ENCODE measurements at regions not wholly inside any gene's neighbourhood (a gene's known extent, or its start where the extent isn't known, plus 50 kb on each side); places are given as distances from the start of the nearest gene placed in this dataset.

DNA sequence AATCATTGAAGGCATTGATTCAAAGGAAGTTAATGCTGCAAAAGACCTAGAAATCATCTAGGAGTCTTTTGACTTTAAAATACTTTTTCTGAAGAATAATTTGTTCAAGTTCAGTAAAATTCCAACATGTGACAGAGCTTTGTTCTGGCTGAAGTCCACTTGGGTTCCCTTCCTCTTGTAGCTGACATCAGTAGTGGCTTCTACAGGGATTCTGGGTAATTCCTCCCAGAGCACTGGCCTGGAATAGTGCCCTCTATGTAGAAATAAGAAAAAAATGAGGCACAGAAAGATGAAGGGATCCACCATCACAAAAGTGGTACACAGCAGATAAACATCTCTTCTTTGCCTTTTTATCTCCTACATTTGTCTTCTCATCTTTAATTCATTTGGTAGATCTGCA is 548.1 kb downstream of the LTN1 start:
- no peak for DNase-seq

DNA sequence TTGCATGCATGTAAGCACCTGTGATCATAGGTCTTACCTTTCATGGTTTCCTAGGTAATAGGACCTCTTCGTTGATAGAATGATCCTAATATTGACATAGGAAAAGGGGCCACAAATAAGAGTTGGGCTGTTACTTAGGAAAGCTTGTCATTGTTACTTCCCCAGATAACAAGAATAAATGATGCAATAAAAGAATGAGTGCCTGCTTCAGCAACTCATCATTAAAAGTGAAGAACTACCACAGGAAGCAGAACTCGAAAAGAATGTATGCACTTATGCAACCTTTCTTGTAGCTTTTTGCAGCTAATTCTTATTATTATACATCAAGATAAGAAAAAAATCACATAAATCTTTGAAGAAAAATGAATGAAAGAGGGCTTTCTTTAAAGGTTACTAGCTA is 548.6 kb downstream of the LTN1 start:
- no peak for DNase-seq

DNA sequence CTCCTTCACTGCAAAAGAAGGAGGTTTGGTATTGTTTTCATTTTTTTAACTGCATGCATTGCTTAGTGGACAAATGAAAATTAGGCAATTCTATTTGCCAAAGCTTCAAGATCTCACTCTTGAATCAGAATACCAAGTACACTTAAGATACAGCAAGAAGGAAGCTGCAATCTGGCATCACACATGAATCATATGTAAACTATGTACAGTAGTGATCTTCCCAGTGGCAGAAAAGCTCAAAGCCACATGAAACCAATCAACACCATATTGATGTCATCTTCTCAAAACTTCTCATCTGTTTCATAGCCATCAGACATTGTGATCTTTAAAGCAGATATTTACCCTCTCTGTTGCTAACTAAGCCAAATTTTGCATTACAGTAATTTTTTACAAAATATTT is 550.1 kb downstream of the LTN1 start:
- no peak for DNase-seq

DNA sequence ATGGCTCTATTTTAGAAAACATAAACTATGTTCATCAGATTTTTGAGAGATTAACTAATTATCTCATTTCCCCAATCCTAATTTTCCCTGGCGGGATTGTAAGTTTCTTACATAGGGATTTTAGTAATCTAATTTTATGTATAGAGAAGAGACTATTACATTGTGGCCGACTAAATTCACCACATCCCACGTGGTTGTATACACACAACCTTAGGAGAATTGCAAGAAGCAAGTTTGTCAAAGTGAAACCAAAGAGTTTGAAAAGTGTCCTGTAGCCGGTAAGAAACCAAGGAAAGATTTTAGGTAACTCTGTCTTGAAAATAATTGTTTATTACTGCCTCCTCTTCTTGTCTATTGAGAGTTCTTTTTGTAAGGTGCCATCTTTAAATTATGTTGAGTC is 550.6 kb downstream of the LTN1 start:
- no peak for DNase-seq

DNA sequence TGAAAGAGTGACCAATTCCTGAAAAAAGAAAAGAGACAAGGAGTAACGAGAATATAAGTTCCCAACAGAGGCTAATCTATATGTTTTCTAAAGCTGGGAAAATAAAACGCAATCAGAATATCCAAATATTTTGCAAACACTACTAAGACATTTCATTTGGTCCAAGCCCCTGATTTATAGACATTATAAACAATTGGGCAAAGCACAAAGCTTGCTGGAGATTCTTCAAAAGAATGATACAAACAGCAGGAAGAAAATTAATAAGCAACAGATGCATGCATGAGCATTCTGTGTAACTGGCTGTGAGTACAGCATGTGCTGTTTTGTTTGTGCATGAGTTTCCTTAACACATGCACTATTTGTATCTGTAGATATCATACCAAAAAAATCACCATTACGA is 552.9 kb downstream of the LTN1 start:
- no peak for DNase-seq

DNA sequence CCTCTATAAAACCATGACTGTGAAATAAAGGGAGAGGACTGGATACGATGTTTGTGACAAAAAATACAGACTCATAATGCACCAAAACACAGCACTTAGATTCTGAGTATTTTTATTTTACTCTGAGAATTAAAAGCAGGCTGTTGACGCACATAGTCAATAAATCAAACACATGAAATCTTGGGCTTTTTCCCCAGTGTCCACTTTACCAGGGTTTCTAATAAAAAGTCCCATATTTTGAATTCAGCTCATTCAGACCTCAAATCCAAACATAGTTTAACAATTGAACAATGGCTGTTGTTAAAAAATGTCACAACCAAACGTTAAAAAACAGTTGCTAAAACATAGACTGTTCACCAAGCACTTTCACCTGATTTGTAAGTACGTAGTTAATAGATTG is 553.4 kb downstream of the LTN1 start:
- DNase-seq = no peak

DNA sequence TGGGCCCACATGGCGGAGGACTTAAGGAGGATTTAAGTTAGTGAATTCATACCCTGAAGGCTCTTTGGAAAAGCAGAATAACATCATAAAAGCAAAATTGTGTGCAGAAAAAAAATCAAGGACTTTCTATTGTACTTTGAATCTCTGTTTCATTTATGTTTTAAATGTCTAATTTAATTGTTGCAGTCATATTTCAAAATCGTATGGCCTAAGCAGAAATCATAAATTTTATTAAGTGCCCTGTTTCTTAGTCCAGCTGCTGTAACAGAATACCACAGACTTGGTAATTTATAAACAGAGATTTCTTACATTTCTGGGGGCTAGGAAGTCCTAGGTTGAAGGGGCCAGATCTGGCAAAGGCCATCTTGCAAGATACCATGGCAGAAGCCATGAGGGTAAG is 555.6 kb downstream of the LTN1 start:
- DNase-seq = no peak

DNA sequence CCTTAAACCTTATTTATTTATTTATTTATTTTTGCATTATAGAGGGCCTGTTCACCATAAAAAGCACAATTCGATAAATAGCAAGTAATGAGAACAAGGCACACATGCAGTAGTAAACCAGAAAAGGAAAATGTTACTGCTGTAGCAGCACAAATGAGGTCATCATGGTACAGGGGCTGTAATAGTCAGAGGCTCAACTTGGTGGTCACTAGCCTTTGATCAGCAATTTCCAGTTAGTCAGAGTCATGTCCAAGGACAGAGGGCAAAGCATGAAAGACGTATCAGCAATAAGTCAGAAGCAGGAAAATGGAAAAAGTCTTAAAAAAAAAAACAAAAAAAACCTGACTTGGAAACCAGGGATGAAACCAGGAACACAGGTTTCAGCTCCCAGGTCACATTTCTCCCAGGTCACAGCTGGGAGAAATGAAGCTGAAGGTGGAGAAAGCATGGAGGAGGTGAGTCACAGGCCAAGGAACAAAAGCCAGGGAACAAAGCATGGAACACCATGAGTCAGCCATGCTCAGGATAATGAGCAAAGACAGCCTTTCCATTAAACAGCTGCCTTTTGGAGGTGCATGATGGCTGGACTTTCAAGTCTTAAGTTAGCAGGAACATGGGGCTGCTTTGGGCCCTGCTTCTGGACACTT is 556.3 kb downstream of the LTN1 start:
- no peak for DNase-seq

DNA sequence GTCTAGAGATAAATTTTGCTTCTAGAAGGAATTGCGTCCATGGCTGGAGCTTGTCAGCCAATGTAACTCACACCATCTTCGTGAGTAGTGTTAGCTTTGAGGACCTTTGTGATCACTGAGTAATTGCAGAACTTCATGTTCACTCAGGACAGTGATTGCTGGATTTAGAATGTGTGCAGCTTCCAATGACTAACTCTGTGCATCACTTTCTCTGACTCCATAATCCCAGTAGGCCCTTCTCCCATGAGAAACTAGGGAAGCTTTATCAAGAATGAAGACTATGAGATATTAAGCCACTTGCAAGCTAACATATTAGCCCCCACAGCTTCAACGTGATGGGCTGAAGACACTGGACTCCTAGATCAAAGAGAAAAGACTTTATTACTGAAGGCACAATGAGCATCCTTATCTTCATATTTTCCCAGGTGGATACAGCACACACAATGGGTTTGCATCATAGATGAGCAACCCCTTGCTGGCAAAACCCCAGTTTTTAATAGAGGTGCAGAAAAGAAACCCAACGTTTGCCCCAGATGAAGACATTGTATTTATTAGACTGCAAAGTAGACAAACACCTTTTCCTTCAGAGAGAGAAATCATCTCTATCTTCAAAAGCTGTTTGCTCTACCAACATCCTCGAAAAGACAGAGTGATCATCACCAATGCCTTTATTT is 561.0 kb downstream of the LTN1 start:
- no peak for DNase-seq

DNA sequence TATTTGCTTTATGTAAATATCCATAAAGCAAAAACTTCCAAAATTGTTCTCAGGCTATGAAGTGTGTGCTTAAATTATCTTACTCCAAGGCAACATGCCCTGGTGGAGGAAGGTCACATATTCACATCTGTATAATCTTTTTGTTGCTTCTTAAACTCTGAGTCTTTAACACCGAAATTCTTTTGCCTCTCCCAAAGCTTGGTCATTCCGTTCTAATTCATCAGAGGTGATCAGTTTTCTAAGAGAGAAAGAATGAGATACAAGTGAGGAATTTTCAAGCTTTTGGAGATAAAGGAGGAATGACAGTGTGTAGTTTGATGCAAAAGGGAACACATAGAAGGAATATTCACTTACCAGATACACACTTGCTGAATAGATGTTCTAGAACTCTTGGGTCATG is 561.7 kb downstream of the LTN1 start:
- DNase-seq = no peak

DNA sequence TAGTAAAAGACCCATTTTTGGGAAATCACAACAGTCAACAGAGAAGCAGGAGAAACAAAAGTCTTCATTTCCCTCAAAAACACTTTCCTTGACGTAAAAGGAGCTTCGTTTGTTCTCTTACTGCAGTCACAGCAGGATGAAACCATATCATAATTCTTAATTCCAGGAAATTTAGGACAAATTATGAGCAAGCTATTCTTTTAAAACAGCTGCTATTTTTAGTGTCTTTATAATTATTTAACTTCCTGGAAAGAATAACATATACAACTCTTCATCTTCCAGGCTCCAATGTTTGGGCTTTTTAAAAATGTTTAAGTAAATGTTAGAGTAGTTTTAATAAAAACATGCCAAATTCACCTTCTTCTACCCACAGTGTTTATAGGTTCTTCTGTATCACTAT is 563.5 kb downstream of the LTN1 start:
- no peak for DNase-seq

DNA sequence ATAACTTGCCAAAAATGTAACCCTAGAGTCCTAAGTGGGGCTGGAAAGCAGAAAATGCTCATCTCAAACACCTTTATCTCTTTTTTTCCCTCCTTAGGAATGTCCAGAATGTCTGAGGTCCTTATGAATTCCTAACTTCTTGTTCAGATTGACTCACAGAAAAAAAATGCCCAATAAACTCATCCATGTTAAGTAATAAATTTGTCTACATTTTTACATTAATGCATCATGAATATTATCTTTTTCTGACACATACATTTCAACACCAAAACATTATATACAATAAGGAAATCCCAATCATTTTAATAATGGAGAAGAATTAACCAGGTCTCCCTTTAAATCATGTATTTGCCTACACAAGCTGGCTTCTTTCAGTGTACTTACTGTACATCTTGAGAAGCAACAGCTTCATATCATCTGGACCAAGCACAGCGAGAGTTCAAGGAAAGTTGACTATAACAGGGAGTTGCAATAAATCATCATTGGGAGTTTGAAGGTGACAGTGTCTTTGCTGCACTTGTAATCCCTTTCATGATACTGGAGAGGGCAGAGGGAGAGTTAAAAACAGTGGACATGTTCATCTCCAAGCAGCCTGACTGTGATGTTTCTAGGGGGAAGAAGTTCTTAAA is 565.2 kb downstream of the LTN1 start:
- no peak for DNase-seq

DNA sequence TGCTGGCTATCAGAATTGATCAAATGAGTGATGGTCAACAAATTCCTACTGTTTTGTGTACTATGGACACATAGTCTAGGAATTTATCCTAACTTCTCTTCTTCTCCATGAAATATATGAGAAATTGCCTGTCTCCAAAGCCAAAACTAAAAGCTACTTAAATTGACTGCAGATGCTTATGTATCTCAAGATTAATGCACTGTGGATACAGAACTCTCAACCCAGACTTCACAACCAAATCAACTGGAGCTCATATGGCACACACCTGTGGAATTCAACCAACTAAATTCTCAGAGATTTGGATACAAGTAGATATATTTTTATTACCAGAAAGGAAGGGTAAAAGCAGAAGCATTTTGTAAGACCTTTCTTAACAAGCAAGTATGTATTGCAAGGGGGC is 566.1 kb downstream of the LTN1 start:
- no peak for DNase-seq

DNA sequence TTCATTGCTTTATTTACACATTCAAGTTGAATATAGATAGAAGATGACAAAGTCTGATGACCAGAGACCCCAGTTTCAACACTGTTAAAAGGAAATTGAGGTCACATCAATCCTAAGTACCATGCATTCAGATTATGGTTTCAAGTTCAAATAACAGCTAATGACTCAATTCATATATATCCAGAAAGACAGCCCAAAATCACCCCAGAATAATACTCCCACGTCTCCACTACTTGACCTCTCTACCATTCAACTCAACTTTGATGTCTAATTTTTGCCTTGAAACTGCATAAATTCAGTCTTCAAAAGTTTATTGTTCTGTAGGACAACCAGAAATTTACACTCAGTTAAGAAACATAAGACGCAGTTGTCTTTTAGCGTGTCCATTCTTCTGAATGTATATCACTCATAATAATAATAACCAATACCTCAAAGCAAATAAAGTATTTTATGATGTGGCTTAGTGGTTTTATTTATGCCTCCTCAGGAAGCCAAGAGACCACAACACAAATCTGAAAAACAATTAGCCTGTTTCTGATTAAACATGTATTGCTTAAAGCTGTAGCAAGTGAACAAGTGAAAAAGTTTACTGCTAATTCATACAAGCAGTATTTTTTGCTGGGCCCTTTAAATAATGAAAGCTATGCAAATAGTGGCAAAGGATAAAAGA is 569.0 kb downstream of the LTN1 start:
- DNase-seq = no peak

DNA sequence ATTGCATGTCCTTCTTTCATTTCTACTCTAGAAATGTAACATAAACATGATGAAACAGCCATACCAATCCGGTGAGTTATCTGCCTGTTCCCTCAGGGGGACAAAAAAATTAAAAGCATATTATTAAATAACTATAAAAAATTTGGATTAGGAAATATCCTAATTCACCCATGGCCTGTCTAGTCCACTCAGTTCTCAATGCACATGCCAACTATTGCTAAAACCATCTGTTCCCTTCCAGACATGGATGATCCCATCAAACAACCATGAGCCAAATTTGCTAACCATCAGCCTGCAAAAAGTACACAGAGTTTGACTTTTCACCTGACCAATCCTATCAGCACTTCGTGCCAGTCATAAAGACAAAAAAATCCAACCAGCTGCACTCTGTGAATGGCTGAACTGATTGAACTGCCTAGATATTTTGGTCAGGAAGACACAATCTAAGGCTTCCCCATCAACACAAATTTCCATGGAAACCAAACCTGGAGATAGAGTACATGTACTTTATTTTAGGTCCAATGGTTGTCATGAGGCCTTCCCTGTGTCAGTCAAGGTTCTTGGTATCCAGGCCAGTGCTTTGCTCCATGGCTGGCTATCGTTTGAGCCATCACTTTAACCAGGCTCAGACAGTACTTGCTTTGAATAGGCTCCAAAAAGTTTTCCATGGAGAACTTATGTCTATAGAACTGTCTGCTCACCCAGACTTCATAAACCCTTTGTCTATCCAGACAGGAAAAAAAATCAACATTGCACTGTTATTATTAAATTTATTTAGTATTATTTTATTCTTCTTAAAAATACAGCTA is 570.8 kb downstream of the LTN1 start:
- no peak for DNase-seq

DNA sequence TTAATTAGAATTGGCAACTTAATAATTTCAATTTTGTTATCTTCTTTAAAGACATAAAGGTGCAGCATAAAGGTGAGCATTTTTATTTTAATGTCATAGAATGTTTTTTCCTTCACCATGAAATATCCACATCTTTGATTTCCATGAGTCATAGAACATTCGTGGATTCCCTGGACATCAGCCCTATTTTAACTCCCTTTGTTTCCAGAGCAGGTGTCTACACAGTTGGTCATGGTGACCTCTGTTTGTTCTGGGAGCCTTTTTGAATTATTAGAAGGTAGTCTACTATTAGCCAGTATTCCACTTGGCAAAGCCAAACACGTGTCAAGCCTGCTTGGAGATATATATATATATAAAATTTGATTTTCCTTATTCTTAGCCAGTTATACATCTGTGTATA is 572.9 kb downstream of the LTN1 start:
- no peak for DNase-seq

DNA sequence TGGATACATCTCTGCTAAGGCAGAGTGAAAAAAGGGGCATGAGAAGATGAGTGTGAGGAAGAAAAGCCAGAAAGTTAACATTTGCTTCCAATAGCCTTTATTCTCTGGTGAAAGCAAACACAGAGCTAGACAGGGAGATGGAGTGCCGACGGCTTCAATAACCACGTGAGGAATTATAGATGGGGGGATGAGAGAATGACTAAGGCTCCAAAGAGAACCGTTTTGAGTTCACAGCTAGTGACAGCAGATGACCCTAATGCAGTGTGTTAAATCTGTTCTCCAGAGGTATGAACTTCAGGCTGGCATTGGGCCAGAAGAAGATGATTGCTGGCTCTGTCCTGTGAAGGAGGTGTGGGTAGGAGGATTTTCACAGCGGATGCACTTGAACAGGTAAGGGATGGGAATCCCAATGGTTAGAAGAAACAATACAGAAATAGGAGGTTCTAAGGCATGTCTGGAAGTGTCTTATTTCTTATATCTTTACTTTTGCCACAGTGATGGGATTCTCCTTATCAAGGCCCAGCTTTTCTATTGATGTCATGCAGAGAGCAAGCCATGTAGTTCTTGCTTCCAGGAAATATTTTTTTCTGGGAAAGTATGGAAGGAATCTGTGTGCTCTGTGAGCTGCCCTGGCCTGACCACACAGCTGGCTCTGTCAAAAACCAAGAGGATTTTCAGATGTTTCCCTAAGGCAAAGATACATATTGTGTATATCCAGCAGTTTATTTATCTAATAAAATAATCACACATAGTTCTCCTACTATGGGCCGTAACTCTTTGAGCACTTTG is 573.8 kb downstream of the LTN1 start:
- DNase-seq = no peak

DNA sequence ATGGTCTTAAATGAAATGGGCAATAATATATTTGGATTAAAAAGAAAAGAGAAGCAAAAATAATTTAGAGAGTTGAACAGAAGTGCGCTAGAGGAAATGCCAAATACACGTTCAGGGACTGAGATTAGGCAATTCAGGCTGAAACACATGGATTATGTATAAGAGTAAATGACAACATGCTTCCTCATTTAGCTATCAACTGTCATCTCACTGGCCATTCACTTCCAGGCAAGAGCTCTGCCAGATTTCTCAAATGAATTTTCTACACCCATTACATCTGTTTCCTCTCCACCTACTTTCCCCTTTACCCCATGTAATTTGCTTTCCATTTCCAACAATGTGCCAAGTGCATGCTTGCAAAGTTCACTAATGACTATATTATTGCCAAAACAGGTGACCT is 582.4 kb downstream of the LTN1 start:
- no peak for DNase-seq

DNA sequence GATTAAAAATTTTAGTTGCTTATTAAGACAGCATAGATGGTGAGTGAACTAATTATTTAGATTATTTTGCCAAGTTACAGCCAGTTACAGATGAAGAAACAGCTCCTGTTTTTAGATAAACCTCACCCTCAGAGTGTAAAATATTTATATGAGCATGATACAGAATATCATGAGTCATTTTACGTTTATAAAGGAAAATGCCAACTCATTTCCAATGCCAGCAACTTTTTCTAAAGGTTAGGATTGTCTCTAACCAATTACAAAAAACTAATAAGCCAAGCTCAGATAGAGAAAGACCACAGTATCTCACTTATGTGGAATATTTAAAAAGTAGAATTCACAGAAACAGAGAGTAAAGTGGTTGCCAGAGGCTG is 590.1 kb downstream of the LTN1 start:
- no peak for DNase-seq

DNA sequence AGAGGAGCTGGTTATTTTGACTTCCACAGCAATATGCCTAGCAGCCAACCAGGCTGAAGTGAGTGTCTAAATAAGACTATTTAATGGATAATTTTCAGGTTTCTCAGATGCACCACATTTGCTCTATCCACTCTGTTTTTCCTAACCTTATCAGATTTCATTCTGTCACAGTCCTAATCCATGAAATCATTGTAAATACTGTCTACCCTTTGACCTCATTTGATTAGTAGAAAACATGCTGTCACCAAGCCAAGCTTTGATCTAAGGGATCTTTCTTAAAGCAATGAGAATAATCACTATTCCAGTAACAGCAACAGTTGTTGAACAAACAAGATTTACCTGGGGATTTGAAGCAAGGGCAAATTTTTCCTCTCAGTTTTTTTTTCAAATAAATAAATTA is 595.6 kb downstream of the LTN1 start:
- DNase-seq = no peak

DNA sequence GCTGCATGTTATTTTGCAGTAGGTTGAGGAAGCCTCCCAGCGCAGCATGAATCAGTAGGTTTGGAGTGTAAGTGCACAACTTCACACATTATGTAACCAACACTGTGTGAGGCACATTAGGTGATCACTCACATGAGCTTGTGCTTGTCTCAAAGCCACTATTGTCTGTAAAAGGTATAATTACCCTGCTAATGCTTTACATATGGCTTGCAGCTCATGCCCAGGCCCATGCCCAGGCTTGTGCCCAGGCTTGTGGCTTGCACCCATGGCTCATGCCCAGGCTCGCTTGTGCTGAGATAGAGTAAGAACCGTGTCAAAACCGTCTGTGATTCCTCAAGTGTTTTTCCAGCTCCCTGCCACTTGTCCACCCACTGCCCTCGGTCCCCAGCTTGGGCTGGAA is 596.3 kb downstream of the LTN1 start:
- no peak for DNase-seq

DNA sequence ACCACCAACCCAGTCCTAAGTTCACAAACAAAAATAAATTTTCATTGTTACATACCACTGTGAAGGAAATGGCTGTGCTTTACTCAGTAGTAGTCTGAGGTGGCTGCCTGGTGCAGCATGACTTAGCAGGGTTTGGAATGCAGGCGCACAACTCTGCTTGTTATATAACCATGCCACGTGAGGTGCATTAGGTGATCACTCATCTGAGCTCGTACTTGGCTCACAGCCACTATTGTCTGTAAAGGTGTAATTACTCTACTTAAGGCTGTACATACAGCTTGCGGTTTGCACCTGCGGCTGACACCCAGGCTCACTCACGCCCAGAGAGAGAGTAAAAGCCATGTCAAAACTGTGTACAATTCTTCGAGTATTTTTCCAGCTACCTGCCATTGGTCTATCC is 599.4 kb downstream of the LTN1 start:
- DNase-seq = no peak

All from activated CD4-positive, alpha-beta T cell treated with anti-CD3 and anti-CD28 coated beads, Interleukin-2, amount 50 U/mL, for 4 hours (primary cell).